RWPE1 (cell line): ENCODE measurements at regions not wholly inside any gene's neighbourhood (a gene's known extent, or its start where the extent isn't known, plus 50 kb on each side); places are given as distances from the start of the nearest gene placed in this dataset.

Source experiments
- CTCF ChIA-PET: fragments of 350-600 bp; sonication (Branson Sonifier 250); formaldehyde crosslinking; extraction: SDS; loops from one replicate; lab custom pipeline; 2021; lab: Yijun Ruan, JAX
- POLR2A ChIA-PET: fragments of 400-600 bp; formaldehyde crosslinking; extraction: SDS; loops from one replicate; lab custom pipeline; 2020; ENCODE audit warnings: antibody characterized with exemption; ENCODE audit not compliant: low non-redundant PET; lab: Yijun Ruan, JAX
- DNase-seq: peaks from one replicate; pipeline ENCODE4 v3.0.0; 2012; ENCODE audit warnings: low spot score
- H3K27ac ChIP-seq: fragments of 450-650 bp; 2 replicates; pipeline ENCODE4 v1.5.1; 2017
- CTCF ChIP-seq: fragments of 450-650 bp; conservative IDR thresholded peaks from 2 replicates; pipeline ENCODE4 v1.5.1; 2017; ENCODE audit warnings: low read depth, mild to moderate bottlenecking

- no peak overlapping the region for H3K27ac ChIP-seq
- no peak for DNase-seq
- TF ChIP-seq CTCF: no peak
- ChIA-PET POLR2A (no interaction called here), CTCF (interaction anchor here (0.7 kb wide), 1 partner anchor 39 kb away, joined by 3 read pairs; no protein-coding TSS in a partner anchor)
Observed at GRCh38 chr3:13197795-13198194, 124.6 kb upstream of the IQSEC1 start.

GRCh38 chr3:13197281-13197680, 124.1 kb upstream of the IQSEC1 start:
- DNase-seq: no peak
- ChIA-PET CTCF (no interaction called here), POLR2A (no interaction called here)
- no peak overlapping the region for H3K27ac ChIP-seq
- TF ChIP-seq CTCF: no peak

GRCh38 chr3:13195374-13195773, 122.1 kb upstream of the IQSEC1 start:
- CTCF ChIA-PET: no interaction called here
- no peak overlapping the region for H3K27ac ChIP-seq

GRCh38 chr3:13194285-13195209, 121.3 kb upstream of the IQSEC1 start:
- ChIA-PET POLR2A (no interaction called here), CTCF (no interaction called here)
- no peak overlapping the region for H3K27ac ChIP-seq
- no peak for TF ChIP-seq CTCF
- no peak for DNase-seq

More at GRCh38 chr3:13195374-13195773, 122.1 kb upstream of the IQSEC1 start:
- DNase-seq: no peak
- TF ChIP-seq CTCF: no peak
- POLR2A ChIA-PET: no interaction called here

- CTCF ChIA-PET: interaction anchor here (0.6 to 0.7 kb wide), 2 partner anchors 50 to 165 kb away, joined by 3 to 5 read pairs; no protein-coding TSS in a partner anchor
- H3K27ac ChIP-seq: no peak overlapping the region
- no peak for DNase-seq
- POLR2A ChIA-PET: no interaction called here
- TF ChIP-seq CTCF: no peak
Observed at GRCh38 chr3:13193320-13194284, 120.4 kb upstream of the IQSEC1 start.
